NB4 (cell line): ENCODE measurements at regions not wholly inside any gene's neighbourhood (a gene's known extent, or its start where the extent isn't known, plus 50 kb on each side); places are given as distances from the start of the nearest gene placed in this dataset.

Source experiments
- DNase-seq: peaks from one replicate; pipeline ENCODE4 v3.0.0; 2010; ENCODE audit warnings: low read depth
- H3K4me3 ChIP-seq: one replicate; pipeline ENCODE4 v1.5.1; 2011; ENCODE audit warnings: mild to moderate bottlenecking, low read depth, low read length, moderate library complexity
- MYC ChIP-seq: IDR thresholded peaks from 2 replicates; pipeline ENCODE4 v1.6.1; 2011; ENCODE audit warnings: low read depth, low read length
- POLR2A ChIP-seq: IDR thresholded peaks from 2 replicates; pipeline ENCODE4 v1.6.1; 2011; ENCODE audit warnings: mild to moderate bottlenecking; ENCODE audit not compliant: insufficient read length; ENCODE audit errors: extremely low read depth
- TF ChIP-seq, protein P1 (sequence below): IDR thresholded peaks from 2 replicates; pipeline ENCODE4 v1.6.1; 2011; ENCODE audit warnings: low read depth, low read length
- TF ChIP-seq, protein P2 (sequence below): IDR thresholded peaks from one replicate; pipeline ENCODE4 v1.5.1; 2012; ENCODE audit warnings: low read depth, low read length

DNA sequence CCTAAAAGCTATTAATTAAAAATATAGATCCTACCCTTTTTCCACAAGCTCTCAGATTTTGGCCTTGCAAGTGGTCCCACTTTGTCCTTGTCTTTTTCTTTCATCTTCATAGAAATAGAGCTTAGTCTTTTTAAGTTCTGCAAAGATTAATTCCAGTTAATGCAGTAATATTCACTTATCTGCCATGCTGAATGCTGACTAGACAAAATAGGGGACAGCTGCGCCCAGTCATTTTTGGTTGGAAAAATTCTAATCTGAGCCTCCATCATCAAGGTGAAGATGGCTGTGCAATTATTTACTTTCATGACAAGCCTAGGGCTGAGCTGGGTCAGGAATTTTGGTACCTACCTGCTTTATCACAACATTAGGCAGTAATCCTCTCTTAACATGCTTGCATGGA is 241.3 kb upstream of the CXorf66 start:
- DNase-seq, result no peak
- no peak overlapping the region for H3K4me3 ChIP-seq
- TF ChIP-seq, protein P1, sequence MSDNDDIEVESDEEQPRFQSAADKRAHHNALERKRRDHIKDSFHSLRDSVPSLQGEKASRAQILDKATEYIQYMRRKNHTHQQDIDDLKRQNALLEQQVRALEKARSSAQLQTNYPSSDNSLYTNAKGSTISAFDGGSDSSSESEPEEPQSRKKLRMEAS, result no peak
- no peak for TF ChIP-seq POLR2A
- TF ChIP-seq MYC, result no peak
- TF ChIP-seq, protein P2, sequence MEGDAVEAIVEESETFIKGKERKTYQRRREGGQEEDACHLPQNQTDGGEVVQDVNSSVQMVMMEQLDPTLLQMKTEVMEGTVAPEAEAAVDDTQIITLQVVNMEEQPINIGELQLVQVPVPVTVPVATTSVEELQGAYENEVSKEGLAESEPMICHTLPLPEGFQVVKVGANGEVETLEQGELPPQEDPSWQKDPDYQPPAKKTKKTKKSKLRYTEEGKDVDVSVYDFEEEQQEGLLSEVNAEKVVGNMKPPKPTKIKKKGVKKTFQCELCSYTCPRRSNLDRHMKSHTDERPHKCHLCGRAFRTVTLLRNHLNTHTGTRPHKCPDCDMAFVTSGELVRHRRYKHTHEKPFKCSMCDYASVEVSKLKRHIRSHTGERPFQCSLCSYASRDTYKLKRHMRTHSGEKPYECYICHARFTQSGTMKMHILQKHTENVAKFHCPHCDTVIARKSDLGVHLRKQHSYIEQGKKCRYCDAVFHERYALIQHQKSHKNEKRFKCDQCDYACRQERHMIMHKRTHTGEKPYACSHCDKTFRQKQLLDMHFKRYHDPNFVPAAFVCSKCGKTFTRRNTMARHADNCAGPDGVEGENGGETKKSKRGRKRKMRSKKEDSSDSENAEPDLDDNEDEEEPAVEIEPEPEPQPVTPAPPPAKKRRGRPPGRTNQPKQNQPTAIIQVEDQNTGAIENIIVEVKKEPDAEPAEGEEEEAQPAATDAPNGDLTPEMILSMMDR, result no peak

DNA sequence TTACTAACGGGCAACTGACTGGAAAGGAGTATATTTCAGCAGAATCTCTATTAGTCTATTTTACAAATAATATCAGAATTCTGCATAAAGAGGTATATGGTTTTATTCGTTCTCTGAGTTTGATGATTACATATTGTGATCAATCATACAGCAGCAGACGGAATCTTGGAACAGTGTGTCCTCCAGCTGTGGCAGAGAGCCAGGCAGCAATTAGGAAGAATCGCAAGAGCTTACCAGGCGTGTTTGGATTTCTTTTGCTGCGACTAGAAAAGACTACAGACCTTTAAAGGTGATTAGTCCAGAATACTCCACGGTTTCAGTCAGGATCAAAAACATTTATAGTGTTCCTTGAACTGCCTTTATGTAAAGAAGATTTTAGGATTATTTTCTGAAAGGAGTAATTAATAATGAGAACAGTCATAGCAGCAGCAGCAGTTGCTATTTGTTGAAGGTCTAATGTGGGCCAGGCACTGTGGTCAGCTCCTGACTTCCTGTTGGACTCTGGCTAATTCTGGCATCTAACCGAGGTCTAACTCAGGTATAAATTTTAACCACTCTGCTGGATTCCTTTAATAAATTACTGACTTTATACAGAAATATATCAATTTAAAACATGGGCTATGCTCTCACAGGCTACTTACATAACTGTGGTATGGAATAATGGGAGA is 225.3 kb upstream of the CXorf66 start:
- H3K4me3 ChIP-seq, result no peak overlapping the region
- DNase-seq, result no peak
- TF ChIP-seq MYC (no peak), POLR2A (no peak)
- TF ChIP-seq, protein P2, result no peak
- TF ChIP-seq, protein P1, result no peak

DNA sequence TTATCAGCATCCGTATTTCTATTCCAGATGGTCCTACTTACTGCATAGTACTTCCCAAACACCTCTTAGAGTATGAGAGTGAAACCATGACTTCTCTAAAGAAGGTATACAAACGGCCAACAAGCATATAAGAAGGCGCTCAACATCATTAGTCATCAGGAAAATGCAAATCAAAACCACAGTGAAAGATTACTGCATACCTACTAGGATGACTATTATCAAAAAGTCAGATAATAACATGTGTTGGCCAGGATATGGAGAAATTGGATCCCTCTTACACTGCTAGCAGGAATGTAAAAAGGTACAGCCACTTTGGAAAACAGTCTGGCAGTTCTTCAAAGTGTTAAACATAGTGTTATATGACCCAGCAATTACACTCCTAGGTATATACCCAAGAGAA is 215.3 kb upstream of the CXorf66 start:
- TF ChIP-seq MYC (no peak), POLR2A (no peak)
- TF ChIP-seq, protein P2, result no peak
- TF ChIP-seq, protein P1, result no peak
- no peak overlapping the region for H3K4me3 ChIP-seq
- DNase-seq, result no peak

DNA sequence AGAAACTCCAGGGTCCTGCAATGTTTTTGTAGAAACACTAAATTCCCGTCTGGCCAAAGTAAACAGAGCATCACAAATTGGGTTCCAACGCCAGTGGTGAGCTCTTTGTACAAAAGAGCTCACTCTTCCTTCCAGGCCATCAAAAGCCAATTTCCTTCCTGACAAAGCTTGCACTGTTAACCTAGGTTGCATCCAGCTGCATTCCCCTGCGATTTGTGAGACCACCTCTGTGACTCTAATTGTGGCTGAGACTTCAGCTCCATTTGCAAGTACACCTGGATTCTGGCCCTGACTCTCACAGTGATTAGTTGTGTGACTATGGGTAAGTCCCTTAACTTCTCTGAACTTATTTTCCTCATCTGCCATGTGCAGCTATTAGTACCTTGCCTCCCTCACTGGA is 212.5 kb upstream of the CXorf66 start:
- TF ChIP-seq, protein P2, result no peak
- TF ChIP-seq MYC, result no peak
- H3K4me3 ChIP-seq, result no peak overlapping the region
- no peak for DNase-seq

DNA sequence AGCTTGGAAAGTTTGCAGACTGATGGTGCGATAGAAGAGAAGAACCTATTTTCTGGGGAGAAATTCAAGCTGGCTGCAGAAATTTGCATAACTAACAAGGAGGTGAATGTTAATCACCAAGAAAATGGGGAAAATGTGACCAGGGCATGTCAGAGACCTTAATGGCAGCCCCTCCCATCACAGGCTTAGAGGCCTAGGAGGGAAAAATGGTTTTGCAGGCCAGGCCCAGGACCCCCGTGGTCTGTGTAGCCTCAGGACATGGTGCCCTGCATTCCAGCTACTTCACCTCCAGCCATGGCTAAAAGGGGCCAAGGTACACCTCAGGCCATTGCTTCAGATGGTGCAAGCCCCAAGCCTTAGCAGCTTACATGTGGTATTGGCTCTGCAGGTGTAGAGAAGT is 207.1 kb upstream of the CXorf66 start:
- no peak for DNase-seq
- no peak overlapping the region for H3K4me3 ChIP-seq
- TF ChIP-seq, protein P2, result no peak
- TF ChIP-seq MYC, result no peak

DNA sequence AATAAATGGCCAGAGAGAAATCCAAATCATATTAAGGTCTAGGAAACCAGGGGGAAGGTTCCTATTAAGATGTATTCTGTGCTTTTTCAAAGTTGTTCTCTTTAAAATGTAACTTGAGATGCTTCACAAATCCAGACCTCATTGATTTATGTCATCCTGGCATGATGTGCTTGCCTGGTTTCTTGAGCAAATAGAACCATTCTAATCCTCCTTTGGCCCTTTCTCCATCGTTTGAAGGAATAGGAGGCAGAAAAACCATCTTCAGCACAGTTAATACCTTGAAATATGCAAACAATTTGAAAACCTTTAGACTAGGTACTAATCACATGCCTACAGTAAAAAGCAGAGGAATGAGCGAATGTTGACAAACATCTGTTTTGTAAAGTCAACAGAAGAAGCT is 202.2 kb upstream of the CXorf66 start:
- DNase-seq, result no peak
- no peak overlapping the region for H3K4me3 ChIP-seq
- TF ChIP-seq POLR2A, result no peak
- TF ChIP-seq, protein P2, result no peak
- TF ChIP-seq, protein P1, result no peak
